H9 (cell line): ENCODE measurements at regions not wholly inside any gene's neighbourhood (a gene's known extent, or its start where the extent isn't known, plus 50 kb on each side); places are given as distances from the start of the nearest gene placed in this dataset.

ENCODE experiments used
- DNase-seq: peaks from one replicate; pipeline ENCODE4 v3.0.0-alpha.2; 2017
- H2AFZ ChIP-seq: one replicate; pipeline ENCODE4 v1.6.1; 2013; ENCODE audit warnings: mild to moderate bottlenecking, low read length, control low read depth, moderate library complexity
- H2AK5ac ChIP-seq: 2 replicates; pipeline ENCODE4 v1.6.1; 2013; ENCODE audit warnings: low read length, control low read depth, mixed read lengths; ENCODE audit not compliant: insufficient read length
- H2BK120ac ChIP-seq: one replicate; pipeline ENCODE4 v1.6.1; 2013; ENCODE audit warnings: low read depth, mild to moderate bottlenecking, low read length, control low read depth, inconsistent platforms; ENCODE audit not compliant: poor library complexity, severe bottlenecking
- H2BK12ac ChIP-seq: 2 replicates; pipeline ENCODE4 v1.6.1; 2013; ENCODE audit warnings: low read length, control low read depth, mixed read lengths, low read depth; ENCODE audit not compliant: insufficient read length
- H2BK15ac ChIP-seq: 2 replicates; pipeline ENCODE4 v1.6.1; 2013; ENCODE audit warnings: low read depth, low read length, control low read depth
- H2BK20ac ChIP-seq: one replicate; pipeline ENCODE4 v1.6.1; 2013; ENCODE audit warnings: low read depth, mild to moderate bottlenecking, low read length, control low read depth, inconsistent platforms; ENCODE audit not compliant: poor library complexity, severe bottlenecking
- H2BK5ac ChIP-seq: 2 replicates; pipeline ENCODE4 v1.6.1; 2013; ENCODE audit warnings: low read length, control low read depth, mixed read lengths; ENCODE audit not compliant: insufficient read length
- H3K14ac ChIP-seq: 2 replicates; pipeline ENCODE4 v1.6.1; 2013; ENCODE audit warnings: low read length, control low read depth; ENCODE audit not compliant: insufficient read depth
- H3K18ac ChIP-seq: 2 replicates; pipeline ENCODE4 v1.6.1; 2013; ENCODE audit warnings: low read depth, mild to moderate bottlenecking, mixed read lengths, low read length, control low read depth; ENCODE audit not compliant: insufficient read length
- H3K23ac ChIP-seq: 2 replicates; pipeline ENCODE4 v1.6.1; 2013; ENCODE audit warnings: low read length, control low read depth, mixed read lengths, low read depth; ENCODE audit not compliant: insufficient read length
- H3K23me2 ChIP-seq: 2 replicates; pipeline ENCODE4 v1.6.1; 2013; ENCODE audit warnings: low read depth, mild to moderate bottlenecking, mixed read lengths, low read length, control low read depth; ENCODE audit not compliant: insufficient read length, poor library complexity, severe bottlenecking
- H3K27ac ChIP-seq: 2 replicates; pipeline ENCODE4 v1.5.1; 2013; ENCODE audit warnings: low read length, control low read depth, mixed read lengths, low read depth; ENCODE audit not compliant: insufficient read length
- H3K27me3 ChIP-seq: 2 replicates; pipeline ENCODE4 v1.6.1; 2013; ENCODE audit warnings: low read length, control low read depth, inconsistent platforms; ENCODE audit not compliant: insufficient read depth
- H3K4ac ChIP-seq: 2 replicates; pipeline ENCODE4 v1.6.1; 2013; ENCODE audit warnings: low read depth, mild to moderate bottlenecking, control low read depth, inconsistent platforms, low read length, moderate library complexity
- H3K4me1 ChIP-seq: 2 replicates; pipeline ENCODE4 v1.6.1; 2013; ENCODE audit warnings: low read length, control low read depth, inconsistent platforms; ENCODE audit not compliant: insufficient read depth
- H3K4me2 ChIP-seq: 2 replicates; pipeline ENCODE4 v1.6.1; 2013; ENCODE audit warnings: low read length, control low read depth, mixed read lengths; ENCODE audit not compliant: insufficient read length, insufficient read depth
- H3K56ac ChIP-seq: 2 replicates; pipeline ENCODE4 v1.6.1; 2013; ENCODE audit warnings: low read depth, mild to moderate bottlenecking, mixed read lengths, low read length, control low read depth; ENCODE audit not compliant: insufficient read length
- H3K79me1 ChIP-seq: 2 replicates; pipeline ENCODE4 v1.6.1; 2013; ENCODE audit warnings: low read depth, mild to moderate bottlenecking, moderate library complexity, low read length, control low read depth, inconsistent platforms; ENCODE audit not compliant: insufficient read depth, poor library complexity, severe bottlenecking
- H3K79me2 ChIP-seq: 2 replicates; pipeline ENCODE4 v1.6.1; 2013; ENCODE audit warnings: low read length, control low read depth, inconsistent platforms; ENCODE audit not compliant: insufficient read depth
- H3K9ac ChIP-seq: 2 replicates; pipeline ENCODE4 v1.6.1; 2013; ENCODE audit warnings: low read length, control low read depth, mixed read lengths; ENCODE audit not compliant: insufficient read length; ENCODE audit errors: extremely low read depth
- H3K9me3 ChIP-seq: one replicate; pipeline ENCODE4 v1.6.1; 2013; ENCODE audit warnings: low read depth, low read length, inconsistent platforms; ENCODE audit not compliant: control insufficient read depth
- H3T11ph ChIP-seq: one replicate; pipeline ENCODE4 v1.6.1; 2013; ENCODE audit warnings: mild to moderate bottlenecking, low read length, control low read depth, inconsistent platforms
- H4K20me1 ChIP-seq: one replicate; pipeline ENCODE4 v1.6.1; 2013; ENCODE audit not compliant: control insufficient read depth, insufficient read length, insufficient read depth
- H4K5ac ChIP-seq: 2 replicates; pipeline ENCODE4 v1.6.1; 2013; ENCODE audit warnings: low read depth, mild to moderate bottlenecking, mixed read lengths, low read length, control low read depth; ENCODE audit not compliant: insufficient read length
- H4K8ac ChIP-seq: replicated peaks from 2 replicates; pipeline ENCODE4 v1.6.1; 2013; ENCODE audit warnings: low read length, control low read depth, mixed read lengths, low read depth; ENCODE audit not compliant: insufficient read length
- H4K91ac ChIP-seq: 2 replicates; pipeline ENCODE4 v1.6.1; 2013; ENCODE audit warnings: low read depth, mild to moderate bottlenecking, moderate library complexity, mixed read lengths, low read length, control low read depth; ENCODE audit not compliant: insufficient read length
- H3K27ac Mint-ChIP-seq, 3 experiments: 2 replicates in 2 of 3; 3 replicates in 1 of 3; pipeline ENCODE4 v1.8.0; 2020 to 2021; ENCODE audit warnings: mixed read lengths in 3 of 3, mild to moderate bottlenecking in 1 of 3, moderate library complexity in 1 of 3
- H3K27me3 Mint-ChIP-seq: 2 replicates; pipeline ENCODE4 v1.8.0; 2021; ENCODE audit warnings: low read depth, mild to moderate bottlenecking, moderate library complexity, mixed read lengths
- H3K36me3 Mint-ChIP-seq, 3 experiments: 2 replicates in 2 of 3; 3 replicates in 1 of 3; pipeline ENCODE4 v1.8.0; 2020 to 2021; ENCODE audit warnings: low read depth in 3 of 3, mixed read lengths in 3 of 3; ENCODE audit not compliant: insufficient read depth in 1 of 3
- H3K4me1 Mint-ChIP-seq, 2 experiments: 2 replicates each; pipeline ENCODE4 v1.8.0; 2020; ENCODE audit warnings: mixed read lengths in 2 of 2
- H3K4me3 Mint-ChIP-seq, 2 experiments: 2 replicates in 1 of 2; 3 replicates in 1 of 2; pipeline ENCODE4 v1.8.0; 2020 to 2021; ENCODE audit warnings: mild to moderate bottlenecking in 2 of 2, mixed read lengths in 2 of 2, moderate library complexity in 1 of 2
- H3K9me3 Mint-ChIP-seq, 2 experiments: 2 replicates in 1 of 2; 3 replicates in 1 of 2; pipeline ENCODE4 v1.8.0; 2020; ENCODE audit warnings: mild to moderate bottlenecking in 2 of 2, mixed read lengths in 2 of 2, moderate library complexity in 1 of 2
- WGBS: extraction: QIAGEN DNeasy Blood & Tissue Kit; methylation state at CpG from one replicate; pipeline ENCODE4 v1.1.7; 2013; ENCODE audit warnings: missing lambda C conversion rate, low lambda C conversion rate, mixed read lengths; ENCODE audit not compliant: insufficient read length; ENCODE audit errors: extremely low coverage; 5-methylcytosine and 5-hydroxymethylcytosine counted together
- TF ChIP-seq, protein P1 (sequence below): fragments of 200-600 bp; sonication (generic); conservative IDR thresholded peaks from 3 replicates; pipeline ENCODE4 v1.8.0; 2021; ENCODE audit warnings: antibody characterized with exemption, mild to moderate bottlenecking

DNA sequence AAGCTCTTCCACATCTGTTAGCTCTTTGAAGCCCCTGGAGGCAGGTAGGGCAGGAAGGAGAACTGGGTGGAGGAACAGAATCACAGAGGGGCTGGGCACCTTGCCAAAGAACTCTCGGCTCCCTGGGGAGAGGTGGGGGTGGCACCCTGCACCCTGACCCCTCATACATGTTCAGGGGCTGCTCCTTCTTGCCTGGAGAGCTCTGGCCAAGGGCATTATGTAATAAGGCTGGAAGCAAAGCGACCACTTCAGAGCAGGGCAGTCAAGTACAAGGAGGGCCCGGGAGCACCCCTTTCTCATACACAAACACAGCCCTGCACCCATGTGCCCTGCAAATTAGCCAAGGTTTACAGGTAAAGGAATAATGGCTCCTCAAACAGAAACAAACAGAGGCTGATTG, 351.9 kb upstream of the TSHZ3 start:
- no peak overlapping the region for H3T11ph ChIP-seq
- TF ChIP-seq, protein P1, sequence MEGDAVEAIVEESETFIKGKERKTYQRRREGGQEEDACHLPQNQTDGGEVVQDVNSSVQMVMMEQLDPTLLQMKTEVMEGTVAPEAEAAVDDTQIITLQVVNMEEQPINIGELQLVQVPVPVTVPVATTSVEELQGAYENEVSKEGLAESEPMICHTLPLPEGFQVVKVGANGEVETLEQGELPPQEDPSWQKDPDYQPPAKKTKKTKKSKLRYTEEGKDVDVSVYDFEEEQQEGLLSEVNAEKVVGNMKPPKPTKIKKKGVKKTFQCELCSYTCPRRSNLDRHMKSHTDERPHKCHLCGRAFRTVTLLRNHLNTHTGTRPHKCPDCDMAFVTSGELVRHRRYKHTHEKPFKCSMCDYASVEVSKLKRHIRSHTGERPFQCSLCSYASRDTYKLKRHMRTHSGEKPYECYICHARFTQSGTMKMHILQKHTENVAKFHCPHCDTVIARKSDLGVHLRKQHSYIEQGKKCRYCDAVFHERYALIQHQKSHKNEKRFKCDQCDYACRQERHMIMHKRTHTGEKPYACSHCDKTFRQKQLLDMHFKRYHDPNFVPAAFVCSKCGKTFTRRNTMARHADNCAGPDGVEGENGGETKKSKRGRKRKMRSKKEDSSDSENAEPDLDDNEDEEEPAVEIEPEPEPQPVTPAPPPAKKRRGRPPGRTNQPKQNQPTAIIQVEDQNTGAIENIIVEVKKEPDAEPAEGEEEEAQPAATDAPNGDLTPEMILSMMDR: no peak
- Mint-ChIP-seq H3K9me3 (0 out of 5 replicates have a peak, but pooled peaks cover 0 to 3% of the 10 kb centered on the region in 2 experiments), H3K27me3 (peaks cover 4% of the 10 kb centered on the region), H3K4me1 (peaks cover 0 to 3% of the 10 kb centered on the region in 2 experiments; a peak in 1 of 4 replicates), H3K27ac (no peak overlapping the region; a peak in 1 of 7 replicates), H3K36me3 (no peaks in the 10 kb centered on the region), H3K4me3 (no peak overlapping the region)
- no peak overlapping the region for H2BK12ac ChIP-seq
- no peak overlapping the region for H4K8ac ChIP-seq
- no peak overlapping the region for H2BK120ac ChIP-seq
- no peak overlapping the region for H4K5ac ChIP-seq
- H2BK20ac ChIP-seq: no peak overlapping the region
- no peak overlapping the region for H4K91ac ChIP-seq
- no peaks in the 10 kb centered on the region for H3K79me2 ChIP-seq
- H3K4me1 ChIP-seq: no peaks in the 10 kb centered on the region; the same call in 1 of the 2 replicates
- no peak overlapping the region for H3K56ac ChIP-seq
- no peak overlapping the region for H2AFZ ChIP-seq
- no peak for DNase-seq
- no peak overlapping the region for H2AK5ac ChIP-seq
- no CpG with 5 or more reads among the region's 3 CpGs for WGBS
- H3K9ac ChIP-seq: no peak overlapping the region
- H2BK15ac ChIP-seq: no peak overlapping the region
- no peaks in the 10 kb centered on the region for H4K20me1 ChIP-seq
- H3K18ac ChIP-seq: no peak overlapping the region
- no peak overlapping the region for H3K23ac ChIP-seq
- H3K4ac ChIP-seq: no peak overlapping the region
- H3K27me3 ChIP-seq: no peaks in the 10 kb centered on the region
- no peaks in the 10 kb centered on the region for H3K9me3 ChIP-seq
- H3K14ac ChIP-seq: no peak overlapping the region
- H2BK5ac ChIP-seq: no peak overlapping the region
- H3K79me1 ChIP-seq: no peaks in the 10 kb centered on the region
- H3K23me2 ChIP-seq: no peaks in the 10 kb centered on the region
- no peak overlapping the region for H3K4me2 ChIP-seq
- H3K27ac ChIP-seq: no peak overlapping the region
